ENCODE measurements at regions not wholly inside any gene's neighbourhood (a gene's known extent, or its start where the extent isn't known, plus 50 kb on each side); places are given as distances from the start of the nearest gene placed in this dataset.
A peak's percentile ranks its signal among the peaks of the same experiment; 100 is the strongest.

DNA sequence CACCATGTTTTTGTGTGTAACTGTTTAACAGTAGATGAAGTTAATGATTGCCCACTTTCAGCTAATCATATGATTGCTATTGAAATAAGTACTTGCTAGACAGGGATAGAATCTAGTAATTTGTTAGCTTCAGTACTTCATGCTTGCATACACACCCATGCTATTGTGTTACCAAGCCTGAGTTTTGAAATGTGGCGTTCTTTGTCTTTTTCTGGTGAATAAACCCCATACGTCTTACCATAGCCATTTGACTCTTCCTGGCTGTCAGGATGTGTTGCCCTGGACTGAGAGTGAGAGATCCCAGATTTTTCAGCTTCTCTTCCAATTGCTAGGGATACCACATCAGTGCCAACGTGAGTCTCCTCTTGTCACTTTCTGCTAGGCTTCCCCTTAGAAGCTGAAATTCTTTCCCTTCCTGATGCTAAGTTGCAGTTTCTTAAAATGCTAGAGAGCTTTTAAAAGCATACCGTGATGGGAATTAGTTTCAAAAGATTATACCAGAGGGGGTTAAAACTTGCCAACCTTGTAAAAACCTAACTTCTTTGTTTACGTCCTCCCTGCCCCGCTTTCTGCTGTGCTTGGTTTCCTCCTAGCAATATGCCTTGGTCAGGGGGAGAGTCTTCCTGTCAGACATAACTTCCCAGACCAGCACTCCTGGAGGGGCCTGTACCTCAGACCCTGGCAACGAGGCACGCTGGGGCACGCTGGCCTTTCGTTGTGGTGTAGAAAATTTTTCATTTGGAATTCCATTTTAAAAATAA, 62.9 kb upstream of the ULK4 start:
- Histone ChIP-seq H3K4me3 (ENCODE audit: low read length) (peak overlapping the region; percentile 54), H3K9ac (ENCODE audit: low read depth, low read length) (peak overlapping the region; percentile 90; the same call in 1 of the 2 replicates), H3K27me3 (ENCODE audit: insufficient read depth, low read length) (no peaks in the 10 kb centered on the region), H3K9me3 (ENCODE audit: insufficient read depth, low read depth, low read length) (no peaks in the 10 kb centered on the region), H3K36me3 (ENCODE audit: insufficient read depth, low read depth, low read length) (no peaks in the 10 kb centered on the region), H3K27ac (ENCODE audit: low read length) (peak overlapping the region; percentile 78), H3K4me1 (ENCODE audit: insufficient read depth, low read length) (peaks cover 45% of the 10 kb centered on the region)

DNA sequence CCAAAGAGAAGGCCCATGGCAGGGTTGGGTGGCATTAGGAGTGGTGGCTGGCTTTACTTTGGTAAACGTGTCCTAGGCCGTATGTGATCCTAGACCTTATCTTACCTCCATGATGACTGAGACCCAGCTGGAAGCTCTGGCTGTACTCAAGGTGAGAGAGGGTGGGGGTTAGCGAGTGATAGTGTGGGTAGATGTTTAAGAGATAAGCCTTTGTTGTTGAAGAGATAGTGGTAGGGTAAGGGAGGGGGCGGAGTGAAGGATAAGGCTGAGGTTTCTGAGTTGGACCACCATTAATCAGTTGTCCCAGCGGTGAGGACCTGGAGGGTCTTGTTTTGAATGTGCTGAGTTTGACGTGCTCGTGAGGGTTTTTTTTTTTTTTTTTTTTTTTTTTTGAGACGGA, 61.5 kb upstream of the ULK4 start:
- Histone ChIP-seq H3K4me1 (ENCODE audit: insufficient read depth, low read length) (peaks cover 45% of the 10 kb centered on the region), H3K9ac (ENCODE audit: low read depth, low read length) (no peak overlapping the region), H3K36me3 (ENCODE audit: insufficient read depth, low read depth, low read length) (no peaks in the 10 kb centered on the region), H3K27ac (ENCODE audit: low read length) (no peak overlapping the region), H3K4me3 (ENCODE audit: low read length) (no peak overlapping the region), H3K27me3 (ENCODE audit: insufficient read depth, low read length) (no peaks in the 10 kb centered on the region), H3K9me3 (ENCODE audit: insufficient read depth, low read depth, low read length) (no peaks in the 10 kb centered on the region)

DNA sequence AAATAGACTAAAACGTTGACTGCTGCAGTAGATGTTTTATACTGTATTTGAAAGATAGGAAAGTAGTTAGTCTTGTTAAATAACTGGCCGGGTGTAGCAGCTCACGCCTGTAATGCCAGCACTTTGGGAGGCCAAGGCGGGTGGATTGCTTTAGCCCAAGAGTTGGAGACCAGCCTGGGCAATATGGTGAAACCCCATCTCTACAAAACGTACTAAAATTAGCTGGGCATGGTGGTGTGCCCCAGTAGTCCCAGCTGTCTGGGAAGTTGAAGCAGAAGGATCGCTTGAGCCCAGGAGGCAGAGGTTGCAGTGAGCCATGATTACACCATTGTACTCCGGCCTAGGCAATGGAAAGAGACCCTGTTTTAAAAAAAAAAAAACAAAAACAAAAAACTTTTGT, 60.5 kb upstream of the ULK4 start:
- Histone ChIP-seq H3K9ac (ENCODE audit: low read depth, low read length) (no peak overlapping the region; the same call in 1 of the 2 replicates), H3K27ac (ENCODE audit: low read length) (no peak overlapping the region), H3K4me1 (ENCODE audit: insufficient read depth, low read length) (peaks cover 45% of the 10 kb centered on the region), H3K4me3 (ENCODE audit: low read length) (no peak overlapping the region), H3K36me3 (ENCODE audit: insufficient read depth, low read depth, low read length) (no peaks in the 10 kb centered on the region), H3K9me3 (ENCODE audit: insufficient read depth, low read depth, low read length) (no peaks in the 10 kb centered on the region), H3K27me3 (ENCODE audit: insufficient read depth, low read length) (no peaks in the 10 kb centered on the region)

DNA sequence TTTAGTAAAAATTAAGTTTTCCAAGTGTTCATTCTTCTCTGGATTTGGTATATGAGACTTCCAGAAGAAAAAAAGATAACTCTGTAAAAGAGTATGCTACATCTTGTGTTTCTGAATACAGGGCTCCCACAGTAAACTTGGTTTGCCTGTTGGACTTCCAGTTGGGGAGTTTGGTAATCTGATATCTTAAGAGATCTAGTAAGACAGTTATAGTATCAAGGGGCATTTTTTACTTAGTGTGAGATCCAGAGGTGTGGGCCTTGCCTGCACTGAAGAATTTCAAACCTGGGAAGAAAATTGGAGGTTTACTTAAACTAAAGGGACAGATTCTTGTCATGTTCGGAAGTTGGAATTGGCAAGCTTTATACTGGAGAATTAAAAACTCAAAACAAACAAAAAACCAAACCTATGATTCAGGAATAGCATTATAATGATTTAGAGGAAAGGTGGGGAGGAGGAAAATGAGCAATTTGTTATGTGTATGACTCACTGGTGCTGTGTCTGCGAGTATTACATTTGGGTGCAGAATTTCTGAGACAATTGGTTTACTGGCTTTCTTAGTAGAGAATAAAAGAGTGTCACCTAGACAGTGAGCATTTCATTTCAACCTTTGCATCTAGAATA, 58.9 kb upstream of the ULK4 start:
- Histone ChIP-seq H3K4me3 (ENCODE audit: low read length) (no peak overlapping the region), H3K4me1 (ENCODE audit: insufficient read depth, low read length) (peaks cover 40% of the 10 kb centered on the region), H3K9ac (ENCODE audit: low read depth, low read length) (no peak overlapping the region)

DNA sequence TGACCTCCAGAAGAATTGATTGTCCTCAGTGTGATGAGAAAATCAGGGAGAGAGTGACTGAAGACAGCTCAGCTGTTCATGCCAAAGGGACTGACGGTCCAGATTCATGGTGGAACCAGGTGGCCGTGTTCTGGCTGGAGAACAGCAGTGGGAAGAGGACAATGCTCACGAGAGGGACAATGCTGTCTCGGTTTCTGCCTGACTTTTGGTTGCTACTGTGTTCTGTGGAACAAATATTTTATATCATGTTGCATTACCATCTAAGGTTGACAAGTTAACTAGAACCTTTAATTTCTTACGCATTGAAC, 58.0 kb upstream of the ULK4 start:
- Histone ChIP-seq H3K9ac (ENCODE audit: low read depth, low read length) (no peak overlapping the region), H3K4me1 (ENCODE audit: insufficient read depth, low read length) (peaks cover 38% of the 10 kb centered on the region)

More for the DNA sequence above, 58.9 kb upstream of the ULK4 start:
- Histone ChIP-seq H3K27me3 (ENCODE audit: insufficient read depth, low read length) (no peaks in the 10 kb centered on the region), H3K36me3 (ENCODE audit: insufficient read depth, low read depth, low read length) (no peaks in the 10 kb centered on the region), H3K9me3 (ENCODE audit: insufficient read depth, low read depth, low read length) (no peaks in the 10 kb centered on the region), H3K27ac (ENCODE audit: low read length) (no peak overlapping the region)

DNA sequence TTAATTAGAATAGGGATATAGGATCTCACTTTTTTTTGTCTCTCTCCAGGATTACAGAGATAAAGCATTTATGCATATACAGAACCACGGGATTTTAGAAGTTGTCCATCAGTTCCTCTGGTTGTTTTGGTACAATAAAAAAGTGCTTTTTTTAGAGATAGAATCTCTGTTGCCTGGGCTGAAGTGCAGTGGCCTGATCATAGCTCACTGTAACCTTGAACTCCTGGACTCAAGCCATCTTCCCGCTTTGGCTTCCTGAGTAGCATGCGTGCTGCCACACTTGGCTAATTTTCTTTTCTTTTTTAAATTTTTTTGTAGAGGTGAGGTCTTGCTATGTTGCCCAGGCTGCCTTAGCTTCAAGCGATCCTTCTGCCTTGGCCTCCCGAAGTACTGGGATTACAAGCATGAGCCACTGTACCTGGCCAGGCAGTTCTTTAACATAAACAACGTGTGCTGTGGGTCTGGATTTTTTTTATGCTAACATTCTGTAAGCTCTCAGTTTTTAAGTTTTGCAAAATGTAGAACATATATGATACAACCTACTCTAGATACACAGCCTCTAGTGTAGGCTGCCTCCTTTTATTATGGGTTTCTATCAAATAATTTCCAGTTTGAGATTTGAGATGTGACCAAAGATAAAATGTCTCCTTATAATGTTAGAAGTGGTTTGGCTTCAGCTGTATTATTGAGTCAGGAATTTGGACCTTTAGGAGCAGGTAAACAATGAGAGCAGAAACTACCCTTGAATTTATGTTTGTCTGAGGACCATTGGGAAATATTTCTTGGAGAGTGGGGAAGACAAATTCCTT, 57.4 kb upstream of the ULK4 start:
- no peak overlapping the region for H3K4me3 ChIP-seq (ENCODE audit: low read length)

More for the DNA sequence above, 58.0 kb upstream of the ULK4 start:
- H3K27me3 ChIP-seq (ENCODE audit: insufficient read depth, low read length) = peaks cover 3% of the 10 kb centered on the region; the same call in 1 of the 2 replicates
- H3K27ac ChIP-seq (ENCODE audit: low read length) = no peak overlapping the region
- no peak overlapping the region for H3K4me3 ChIP-seq (ENCODE audit: low read length)
- H3K9me3 ChIP-seq (ENCODE audit: insufficient read depth, low read depth, low read length) = no peaks in the 10 kb centered on the region
- H3K36me3 ChIP-seq (ENCODE audit: insufficient read depth, low read depth, low read length) = no peaks in the 10 kb centered on the region

DNA sequence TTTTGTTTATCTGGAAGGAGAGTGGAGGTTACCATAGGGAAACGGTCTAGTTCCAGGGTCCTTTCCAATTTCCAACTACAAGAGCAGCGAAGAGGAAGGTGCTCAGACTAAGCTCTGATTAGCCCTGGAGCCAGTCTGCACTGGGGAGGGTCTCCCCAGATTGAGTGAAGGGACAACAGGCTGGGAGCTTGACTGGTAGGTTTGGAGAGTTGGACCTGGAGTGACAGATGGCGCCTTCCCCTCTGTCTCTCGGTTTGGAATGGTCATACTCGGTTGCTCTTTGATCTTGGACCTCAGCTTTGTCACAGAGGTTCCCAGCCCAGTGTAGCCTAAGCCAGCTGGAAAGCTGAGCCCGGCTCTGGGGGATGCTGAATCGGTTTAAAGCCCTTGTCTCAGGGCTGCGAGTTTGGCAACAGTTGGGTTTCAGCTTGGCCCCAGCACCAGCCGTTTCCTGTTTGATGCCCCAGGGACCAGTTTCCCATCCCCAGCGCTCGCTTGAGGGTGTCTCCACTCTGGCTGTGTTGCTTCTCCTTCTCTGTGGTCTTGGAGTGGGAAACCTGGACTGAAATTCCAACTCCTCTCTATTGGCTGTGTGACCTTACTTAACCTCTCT, 53.1 kb upstream of the ULK4 start:
- no peak overlapping the region for H3K27ac ChIP-seq (ENCODE audit: low read length)
- H3K4me1 ChIP-seq (ENCODE audit: insufficient read depth, low read length) = peaks cover 11% of the 10 kb centered on the region
- H3K9me3 ChIP-seq (ENCODE audit: insufficient read depth, low read depth, low read length) = no peaks in the 10 kb centered on the region
- H3K9ac ChIP-seq (ENCODE audit: low read depth, low read length) = peak overlapping the region; percentile 63; the same call in 1 of the 2 replicates
- peak overlapping the region; percentile 64 for H3K4me3 ChIP-seq (ENCODE audit: low read length)
- peaks cover 26% of the 10 kb centered on the region; the same call in 1 of the 2 replicates for H3K27me3 ChIP-seq (ENCODE audit: insufficient read depth, low read length)
- H3K36me3 ChIP-seq (ENCODE audit: insufficient read depth, low read depth, low read length) = no peaks in the 10 kb centered on the region

More for the DNA sequence above, 57.4 kb upstream of the ULK4 start:
- Histone ChIP-seq H3K27me3 (ENCODE audit: insufficient read depth, low read length) (peaks cover 9% of the 10 kb centered on the region; the same call in 1 of the 2 replicates), H3K4me1 (ENCODE audit: insufficient read depth, low read length) (peaks cover 37% of the 10 kb centered on the region), H3K27ac (ENCODE audit: low read length) (no peak overlapping the region), H3K9ac (ENCODE audit: low read depth, low read length) (no peak overlapping the region), H3K9me3 (ENCODE audit: insufficient read depth, low read depth, low read length) (no peaks in the 10 kb centered on the region), H3K36me3 (ENCODE audit: insufficient read depth, low read depth, low read length) (no peaks in the 10 kb centered on the region)

DNA sequence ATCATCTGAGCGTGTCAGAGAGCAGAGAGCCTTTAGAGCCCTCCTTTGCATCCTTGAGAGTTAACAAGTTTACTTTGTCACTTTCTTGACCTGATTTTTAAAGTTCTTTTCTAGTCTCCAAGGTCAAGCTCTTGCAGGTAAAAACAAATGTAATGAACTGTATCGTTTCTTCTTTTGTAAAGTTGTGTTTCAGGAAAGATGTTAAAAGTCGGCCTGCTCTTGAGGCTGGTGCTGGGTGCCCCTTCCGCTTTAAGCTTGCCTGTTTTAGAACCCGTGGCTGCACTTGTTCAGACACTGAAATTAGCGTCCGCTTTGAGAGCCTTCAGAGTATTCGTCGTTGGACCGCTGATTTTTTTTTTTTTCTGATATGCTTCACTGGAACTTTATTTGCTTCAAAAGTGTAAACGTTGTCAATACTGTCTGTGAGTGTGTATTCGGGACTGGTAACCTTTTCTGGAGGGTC, 52.6 kb upstream of the ULK4 start:
- Histone ChIP-seq H3K4me1 (ENCODE audit: insufficient read depth, low read length) (peaks cover 11% of the 10 kb centered on the region; the same call in 1 of the 2 replicates), H3K9ac (ENCODE audit: low read depth, low read length) (peak overlapping the region; percentile 63; the same call in 1 of the 2 replicates), H3K27ac (ENCODE audit: low read length) (no peak overlapping the region), H3K4me3 (ENCODE audit: low read length) (peak overlapping the region; percentile 64), H3K9me3 (ENCODE audit: insufficient read depth, low read depth, low read length) (no peaks in the 10 kb centered on the region), H3K36me3 (ENCODE audit: insufficient read depth, low read depth, low read length) (no peaks in the 10 kb centered on the region), H3K27me3 (ENCODE audit: insufficient read depth, low read length) (peaks cover 26% of the 10 kb centered on the region; the same call in 1 of the 2 replicates)

DNA sequence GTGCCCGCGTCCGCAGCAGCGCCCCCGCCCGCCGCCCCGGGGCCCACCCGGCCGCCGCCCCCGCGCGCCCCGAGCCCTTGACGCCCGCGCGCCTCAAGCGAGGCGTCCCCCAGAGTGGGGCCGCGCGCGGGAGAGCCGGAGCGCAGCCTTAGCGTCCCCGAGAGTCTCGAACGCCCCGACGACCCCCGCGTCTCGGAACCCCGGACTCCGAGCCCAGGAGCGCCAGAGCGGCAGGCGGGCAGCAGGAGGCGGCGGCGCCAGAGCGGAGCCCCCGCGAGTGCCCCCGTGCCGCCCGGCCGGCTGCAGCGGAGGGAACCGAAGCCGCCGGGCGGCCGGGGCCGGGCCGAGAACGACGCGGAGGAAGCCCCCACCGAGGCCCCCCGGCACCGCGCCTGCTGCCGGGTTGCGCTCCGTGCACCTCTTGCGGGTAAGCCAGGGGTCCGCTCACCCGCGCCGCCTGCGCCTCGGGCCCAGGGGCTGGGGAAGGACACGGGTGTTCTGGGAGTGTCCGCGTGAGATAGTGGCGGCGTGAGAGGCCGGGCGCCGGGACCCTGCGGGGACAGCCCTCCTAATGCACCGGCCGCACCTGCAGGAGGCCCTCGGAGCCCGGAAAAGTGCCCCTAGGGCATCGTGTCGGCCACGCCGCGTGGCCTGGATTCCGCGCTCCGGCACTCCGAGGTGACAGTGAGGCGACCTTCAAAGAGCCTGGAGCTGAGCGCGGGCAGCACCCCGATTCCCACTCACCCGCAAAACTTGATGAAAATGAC, 52.0 kb upstream of the ULK4 start:
- Histone ChIP-seq H3K9ac (ENCODE audit: low read depth, low read length) (peak overlapping the region; percentile 63; the same call in 1 of the 2 replicates), H3K9me3 (ENCODE audit: insufficient read depth, low read depth, low read length) (no peaks in the 10 kb centered on the region), H3K36me3 (ENCODE audit: insufficient read depth, low read depth, low read length) (no peaks in the 10 kb centered on the region), H3K27me3 (ENCODE audit: insufficient read depth, low read length) (peaks cover 26% of the 10 kb centered on the region; the same call in 1 of the 2 replicates), H3K4me3 (ENCODE audit: low read length) (peak overlapping the region; percentile 64), H3K27ac (ENCODE audit: low read length) (no peak overlapping the region), H3K4me1 (ENCODE audit: insufficient read depth, low read length) (peaks cover 11% of the 10 kb centered on the region; the same call in 1 of the 2 replicates)

DNA sequence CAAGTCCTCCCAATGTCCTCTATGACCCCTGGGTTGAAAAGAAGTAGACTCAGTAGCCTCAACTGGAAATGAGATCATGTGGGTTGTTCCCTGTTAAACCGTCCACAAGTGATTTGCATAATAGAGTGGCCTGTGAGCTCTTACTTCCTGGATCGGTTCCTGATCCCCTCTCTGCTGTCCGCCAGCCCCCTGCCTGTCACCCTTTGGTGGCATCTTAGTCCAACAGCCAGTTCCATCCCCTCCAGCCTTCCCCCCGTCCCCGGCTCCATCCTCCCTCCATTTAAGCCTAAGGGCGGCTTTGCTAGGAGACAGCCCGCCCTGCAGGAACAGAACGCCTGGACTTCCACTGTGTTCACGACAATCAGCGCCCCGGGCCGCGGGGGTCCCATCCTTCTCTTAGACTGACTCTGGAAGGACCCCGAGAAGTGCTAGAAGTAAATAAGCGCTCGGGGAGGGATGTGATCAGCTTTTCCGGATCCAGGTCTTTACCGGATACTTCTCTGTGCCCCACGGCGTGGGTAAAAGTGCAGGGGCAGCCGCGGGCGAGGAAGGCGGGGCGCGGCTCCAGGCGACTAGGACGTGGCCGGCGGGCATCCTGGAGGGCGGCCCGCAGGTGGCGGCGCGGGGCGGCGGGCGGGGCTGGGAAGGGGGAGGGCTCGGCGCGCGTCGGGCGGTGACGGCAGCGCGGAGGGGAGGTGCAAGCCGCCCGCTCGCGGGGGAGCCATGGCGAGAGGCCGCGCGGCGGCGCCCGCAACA, 51.2 kb upstream of the ULK4 start:
- peaks cover 26% of the 10 kb centered on the region; the same call in 1 of the 2 replicates for H3K27me3 ChIP-seq (ENCODE audit: insufficient read depth, low read length)
- no peaks in the 10 kb centered on the region for H3K36me3 ChIP-seq (ENCODE audit: insufficient read depth, low read depth, low read length)
- H3K9me3 ChIP-seq (ENCODE audit: insufficient read depth, low read depth, low read length) = no peaks in the 10 kb centered on the region
- peak overlapping the region; percentile 90 for H3K4me3 ChIP-seq (ENCODE audit: low read length)
- H3K9ac ChIP-seq (ENCODE audit: low read depth, low read length) = peak overlapping the region; percentile 77; the same call in 1 of the 2 replicates
- H3K4me1 ChIP-seq (ENCODE audit: insufficient read depth, low read length) = peaks cover 11% of the 10 kb centered on the region; the same call in 1 of the 2 replicates
- H3K27ac ChIP-seq (ENCODE audit: low read length) = no peak overlapping the region

All from iPS-20b (cell line).